ENCODE measurements at regions not wholly inside any gene's neighbourhood (a gene's known extent, or its start where the extent isn't known, plus 50 kb on each side); places are given as distances from the start of the nearest gene placed in this dataset.

DNA sequence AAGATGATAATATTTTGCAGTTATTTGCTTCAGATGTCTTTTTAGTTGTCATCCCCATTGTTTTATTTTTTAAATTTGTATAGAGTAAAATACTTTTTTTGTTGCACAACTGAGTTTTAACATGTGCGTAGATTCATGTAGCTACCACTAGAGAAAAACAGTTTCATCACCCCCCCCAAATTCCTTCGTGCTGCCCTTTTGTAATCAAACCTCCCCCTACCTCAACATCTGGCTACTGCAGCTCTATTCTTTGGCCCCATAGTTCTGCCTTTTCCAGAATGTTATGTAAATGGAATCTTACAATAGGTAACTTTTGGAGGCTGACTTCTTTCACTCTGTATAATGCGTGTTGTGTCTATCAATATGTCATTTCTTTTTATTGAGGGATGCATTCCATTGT, 232.0 kb upstream of the RASGRP1 start:
- TF ChIP-seq ZC3H11A (IDR thresholded peaks at IDR 0.05) (no peak), CEBPB (IDR thresholded peaks at IDR 0.05) (no peak), SMC3 (IDR thresholded peaks at IDR 0.05) (no peak), NR3C1 (IDR thresholded peaks at IDR 0.05) (no peak), CHD2 (IDR thresholded peaks at IDR 0.05; ENCODE audit: low read length, partially characterized antibody) (no peak)
- TF ChIP-seq, protein P1, sequence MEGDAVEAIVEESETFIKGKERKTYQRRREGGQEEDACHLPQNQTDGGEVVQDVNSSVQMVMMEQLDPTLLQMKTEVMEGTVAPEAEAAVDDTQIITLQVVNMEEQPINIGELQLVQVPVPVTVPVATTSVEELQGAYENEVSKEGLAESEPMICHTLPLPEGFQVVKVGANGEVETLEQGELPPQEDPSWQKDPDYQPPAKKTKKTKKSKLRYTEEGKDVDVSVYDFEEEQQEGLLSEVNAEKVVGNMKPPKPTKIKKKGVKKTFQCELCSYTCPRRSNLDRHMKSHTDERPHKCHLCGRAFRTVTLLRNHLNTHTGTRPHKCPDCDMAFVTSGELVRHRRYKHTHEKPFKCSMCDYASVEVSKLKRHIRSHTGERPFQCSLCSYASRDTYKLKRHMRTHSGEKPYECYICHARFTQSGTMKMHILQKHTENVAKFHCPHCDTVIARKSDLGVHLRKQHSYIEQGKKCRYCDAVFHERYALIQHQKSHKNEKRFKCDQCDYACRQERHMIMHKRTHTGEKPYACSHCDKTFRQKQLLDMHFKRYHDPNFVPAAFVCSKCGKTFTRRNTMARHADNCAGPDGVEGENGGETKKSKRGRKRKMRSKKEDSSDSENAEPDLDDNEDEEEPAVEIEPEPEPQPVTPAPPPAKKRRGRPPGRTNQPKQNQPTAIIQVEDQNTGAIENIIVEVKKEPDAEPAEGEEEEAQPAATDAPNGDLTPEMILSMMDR (IDR thresholded peaks at IDR 0.05): no peak
- TF ChIP-seq, protein P2, sequence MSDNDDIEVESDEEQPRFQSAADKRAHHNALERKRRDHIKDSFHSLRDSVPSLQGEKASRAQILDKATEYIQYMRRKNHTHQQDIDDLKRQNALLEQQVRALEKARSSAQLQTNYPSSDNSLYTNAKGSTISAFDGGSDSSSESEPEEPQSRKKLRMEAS (IDR thresholded peaks at IDR 0.05): no peak

Measured in A549 (cell line).